Upper lobe of left lung (tissue), 4 donors: ENCODE measurements at regions not wholly inside any gene's neighbourhood (a gene's known extent, or its start where the extent isn't known, plus 50 kb on each side); places are given as distances from the start of the nearest gene placed in this dataset.

Experiments
- POLR2A ChIP-seq, 4 donors: fragments of 450-650 bp; IDR thresholded peaks; one replicate each; pipeline ENCODE4 v1.5.1; 2016 to 2017; ENCODE audit warnings: antibody characterized with exemption in 4 of 4, mild to moderate bottlenecking in 2 of 4
- TF ChIP-seq, protein P1 (sequence below), 6 experiments: fragments of 450-650 bp in 4 of 6; fragments of 200-600 bp in 2 of 6; sonication (generic) in 2 of 6; IDR thresholded peaks; one replicate each; pipeline ENCODE4 v1.5.1; 2016 to 2019; ENCODE audit warnings: antibody characterized with exemption in 6 of 6

DNA sequence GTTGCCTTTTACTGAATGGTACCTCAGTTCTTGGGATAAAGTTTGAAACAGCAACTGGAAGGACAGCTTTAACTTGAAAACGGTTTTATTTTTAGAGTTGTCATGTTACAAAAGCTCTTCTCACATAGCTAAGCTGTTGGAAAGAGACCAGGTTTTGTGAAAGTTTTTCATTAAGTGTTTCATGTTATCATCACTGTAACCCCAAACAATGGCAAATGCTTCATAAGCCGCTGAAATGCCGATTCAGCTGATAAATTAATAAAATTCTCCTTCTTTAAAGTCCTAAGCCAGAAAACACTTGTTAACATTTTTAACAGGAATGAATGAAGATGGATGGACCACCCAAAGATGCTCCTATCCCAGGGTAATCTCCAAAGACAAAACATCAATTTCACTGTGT is 76.1 kb upstream of the IRF2 start:
- no peak for TF ChIP-seq POLR2A (IDR thresholded peaks at IDR 0.05)
- TF ChIP-seq, protein P1, sequence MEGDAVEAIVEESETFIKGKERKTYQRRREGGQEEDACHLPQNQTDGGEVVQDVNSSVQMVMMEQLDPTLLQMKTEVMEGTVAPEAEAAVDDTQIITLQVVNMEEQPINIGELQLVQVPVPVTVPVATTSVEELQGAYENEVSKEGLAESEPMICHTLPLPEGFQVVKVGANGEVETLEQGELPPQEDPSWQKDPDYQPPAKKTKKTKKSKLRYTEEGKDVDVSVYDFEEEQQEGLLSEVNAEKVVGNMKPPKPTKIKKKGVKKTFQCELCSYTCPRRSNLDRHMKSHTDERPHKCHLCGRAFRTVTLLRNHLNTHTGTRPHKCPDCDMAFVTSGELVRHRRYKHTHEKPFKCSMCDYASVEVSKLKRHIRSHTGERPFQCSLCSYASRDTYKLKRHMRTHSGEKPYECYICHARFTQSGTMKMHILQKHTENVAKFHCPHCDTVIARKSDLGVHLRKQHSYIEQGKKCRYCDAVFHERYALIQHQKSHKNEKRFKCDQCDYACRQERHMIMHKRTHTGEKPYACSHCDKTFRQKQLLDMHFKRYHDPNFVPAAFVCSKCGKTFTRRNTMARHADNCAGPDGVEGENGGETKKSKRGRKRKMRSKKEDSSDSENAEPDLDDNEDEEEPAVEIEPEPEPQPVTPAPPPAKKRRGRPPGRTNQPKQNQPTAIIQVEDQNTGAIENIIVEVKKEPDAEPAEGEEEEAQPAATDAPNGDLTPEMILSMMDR (IDR thresholded peaks at IDR 0.05), result no peak
